CD4-positive, CD25-positive, alpha-beta regulatory T cell (primary cell): ENCODE measurements at regions not wholly inside any gene's neighbourhood (a gene's known extent, or its start where the extent isn't known, plus 50 kb on each side); places are given as distances from the start of the nearest gene placed in this dataset.

Experiments
- ATAC-seq, 2 donors: fragments of 150-1000 bp; cut with Tn5 transposase; one replicate each; pipeline ENCODE4 v1.10.0; 2021; ENCODE audit warnings: low read depth in 2 of 2, moderate number of reproducible peaks in 2 of 2, moderate library complexity in 1 of 2
- DNase-seq, 3 donors: peaks; one replicate each; pipeline versions ENCODE4 v3.0.0 to v3.0.0-alpha.2; 2012 to 2022; ENCODE audit warnings: mixed read lengths in 1 of 3
- H3K27ac ChIP-seq: one replicate; pipeline ENCODE4 v1.7.0; 2013; ENCODE audit warnings: mild to moderate bottlenecking, low read length; ENCODE audit not compliant: insufficient read depth, poor library complexity, severe bottlenecking
- H3K27me3 ChIP-seq: one replicate; pipeline ENCODE4 v1.7.0; 2013; ENCODE audit warnings: low read length; ENCODE audit not compliant: control insufficient read depth, insufficient read depth
- H3K36me3 ChIP-seq: one replicate; pipeline ENCODE4 v1.7.0; 2013; ENCODE audit warnings: mild to moderate bottlenecking, low read length, moderate library complexity; ENCODE audit not compliant: control insufficient read depth, insufficient read depth
- H3K4me1 ChIP-seq: 2 replicates; pipeline ENCODE4 v1.7.0; 2013; ENCODE audit warnings: mild to moderate bottlenecking, low read length; ENCODE audit not compliant: insufficient read depth, control insufficient read depth, poor library complexity, severe bottlenecking
- H3K4me3 ChIP-seq: one replicate; pipeline ENCODE4 v1.7.0; 2013; ENCODE audit warnings: low read depth, mild to moderate bottlenecking, low read length, moderate library complexity
- H3K9me3 ChIP-seq, 2 experiments: 1 replicate in 1 of 2; 2 replicates in 1 of 2; pipeline ENCODE4 v1.7.0; 2013; ENCODE audit warnings: low read length in 2 of 2, mild to moderate bottlenecking in 1 of 2, moderate library complexity in 1 of 2; ENCODE audit not compliant: control insufficient read depth in 2 of 2
- H3K27ac Mint-ChIP-seq, 3 donors: one replicate each; pipeline ENCODE4 v1.8.0; 2020 to 2022; ENCODE audit warnings: mild to moderate bottlenecking in 3 of 3, mixed read lengths in 3 of 3, moderate library complexity in 2 of 3
- H3K27me3 Mint-ChIP-seq: one replicate; pipeline ENCODE4 v1.8.0; 2022; ENCODE audit warnings: mild to moderate bottlenecking, mixed read lengths
- H3K36me3 Mint-ChIP-seq: one replicate; pipeline ENCODE4 v1.8.0; 2020; ENCODE audit warnings: mixed read lengths
- H3K4me1 Mint-ChIP-seq, 4 donors: one replicate each; pipeline ENCODE4 v1.8.0; 2020 to 2022; ENCODE audit warnings: mixed read lengths in 4 of 4, mild to moderate bottlenecking in 1 of 4
- H3K4me3 Mint-ChIP-seq, 4 donors: one replicate each; pipeline ENCODE4 v1.8.0; 2020 to 2022; ENCODE audit warnings: mild to moderate bottlenecking in 4 of 4, mixed read lengths in 4 of 4, moderate library complexity in 3 of 4
- H3K9me3 Mint-ChIP-seq, 7 donors: one replicate each; pipeline ENCODE4 v1.8.0; 2020 to 2022; ENCODE audit warnings: mixed read lengths in 7 of 7, mild to moderate bottlenecking in 3 of 7, moderate library complexity in 2 of 7

GRCh38 chr7:34396437-34397064, 261.5 kb upstream of the NPSR1 start:
- Histone ChIP-seq H3K36me3 (no peaks in the 10 kb centered on the region), H3K9me3 (no peaks in the 10 kb centered on the region), H3K4me3 (no peak overlapping the region), H3K27me3 (no peaks in the 10 kb centered on the region), H3K27ac (no peak overlapping the region), H3K4me1 (no peaks in the 10 kb centered on the region)
- H3K27me3 Mint-ChIP-seq, result no peaks in the 10 kb centered on the region
- no peak overlapping the region for H3K27ac Mint-ChIP-seq
- H3K4me3 Mint-ChIP-seq, result no peak overlapping the region
- no peaks in the 10 kb centered on the region for H3K4me1 Mint-ChIP-seq
- no peak for ATAC-seq
- H3K36me3 Mint-ChIP-seq, result no peaks in the 10 kb centered on the region
- DNase-seq, result no peak
- H3K9me3 Mint-ChIP-seq, result peaks cover 0 to 5% (median 0%) of the 10 kb centered on the region in 7 donors

GRCh38 chr7:34401776-34402175, 256.2 kb upstream of the NPSR1 start:
- Histone ChIP-seq H3K27ac (no peak overlapping the region), H3K9me3 (no peaks in the 10 kb centered on the region), H3K4me3 (no peak overlapping the region), H3K36me3 (no peaks in the 10 kb centered on the region), H3K4me1 (no peaks in the 10 kb centered on the region), H3K27me3 (no peaks in the 10 kb centered on the region)
- no peak overlapping the region for H3K27ac Mint-ChIP-seq
- DNase-seq (no peak), ATAC-seq (no peak)
- peaks cover 0 to 5% (median 2%) of the 10 kb centered on the region in 7 donors for H3K9me3 Mint-ChIP-seq
- no peaks in the 10 kb centered on the region for H3K4me1 Mint-ChIP-seq
- H3K36me3 Mint-ChIP-seq, result no peaks in the 10 kb centered on the region
- H3K4me3 Mint-ChIP-seq, result no peak overlapping the region
- no peaks in the 10 kb centered on the region for H3K27me3 Mint-ChIP-seq

GRCh38 chr7:34406848-34407530, 251.0 kb upstream of the NPSR1 start:
- no peaks in the 10 kb centered on the region for H3K27me3 Mint-ChIP-seq
- H3K4me1 Mint-ChIP-seq, result no peaks in the 10 kb centered on the region
- ATAC-seq (no peak), DNase-seq (no peak)
- H3K36me3 Mint-ChIP-seq, result no peaks in the 10 kb centered on the region
- no peak overlapping the region for H3K4me3 ChIP-seq
- no peaks in the 10 kb centered on the region for H3K27me3 ChIP-seq
- H3K9me3 Mint-ChIP-seq, result peaks cover 0 to 6% (median 0%) of the 10 kb centered on the region in 7 donors
- H3K4me1 ChIP-seq, result no peaks in the 10 kb centered on the region
- no peaks in the 10 kb centered on the region for H3K9me3 ChIP-seq
- no peaks in the 10 kb centered on the region for H3K36me3 ChIP-seq
- H3K4me3 Mint-ChIP-seq, result peak overlapping the region in 1 of 4 donors; percentile 83
- H3K27ac ChIP-seq, result no peak overlapping the region
- no peak overlapping the region for H3K27ac Mint-ChIP-seq

- Histone ChIP-seq H3K27ac (no peak overlapping the region), H3K27me3 (no peaks in the 10 kb centered on the region), H3K9me3 (no peaks in the 10 kb centered on the region), H3K4me3 (no peak overlapping the region), H3K36me3 (no peaks in the 10 kb centered on the region), H3K4me1 (no peaks in the 10 kb centered on the region)
- no peak overlapping the region for H3K4me3 Mint-ChIP-seq
- H3K9me3 Mint-ChIP-seq, result peaks cover 0 to 7% (median 0%) of the 10 kb centered on the region in 7 donors
- H3K27ac Mint-ChIP-seq, result no peak overlapping the region
- no peaks in the 10 kb centered on the region for H3K27me3 Mint-ChIP-seq
- H3K36me3 Mint-ChIP-seq, result no peaks in the 10 kb centered on the region
- DNase-seq, result no peak
- no peak for ATAC-seq
- H3K4me1 Mint-ChIP-seq, result no peaks in the 10 kb centered on the region
Observed at GRCh38 chr7:34407586-34407985, 250.4 kb upstream of the NPSR1 start.

- Mint-ChIP-seq H3K36me3 (no peaks in the 10 kb centered on the region), H3K4me3 (no peak overlapping the region), H3K4me1 (no peaks in the 10 kb centered on the region), H3K9me3 (peaks cover 0 to 4% (median 0%) of the 10 kb centered on the region in 7 donors), H3K27ac (no peak overlapping the region), H3K27me3 (no peaks in the 10 kb centered on the region)
- Histone ChIP-seq H3K4me3 (no peak overlapping the region), H3K27me3 (no peaks in the 10 kb centered on the region), H3K9me3 (no peaks in the 10 kb centered on the region), H3K36me3 (no peaks in the 10 kb centered on the region), H3K4me1 (no peaks in the 10 kb centered on the region), H3K27ac (no peak overlapping the region)
- DNase-seq (no peak), ATAC-seq (no peak)
Observed at GRCh38 chr7:34417781-34418180, 240.2 kb upstream of the NPSR1 start.

GRCh38 chr7:34421526-34421925, 236.5 kb upstream of the NPSR1 start:
- H3K27ac ChIP-seq, result no peak overlapping the region
- no peak overlapping the region for H3K4me3 Mint-ChIP-seq
- H3K4me3 ChIP-seq, result no peak overlapping the region
- H3K27me3 Mint-ChIP-seq, result no peaks in the 10 kb centered on the region
- no peaks in the 10 kb centered on the region for H3K36me3 ChIP-seq
- DNase-seq, result no peak
- no peaks in the 10 kb centered on the region for H3K27me3 ChIP-seq
- H3K4me1 ChIP-seq, result no peaks in the 10 kb centered on the region
- H3K4me1 Mint-ChIP-seq, result no peaks in the 10 kb centered on the region
- no peaks in the 10 kb centered on the region for H3K9me3 ChIP-seq
- peaks cover 0 to 4% (median 0%) of the 10 kb centered on the region in 7 donors for H3K9me3 Mint-ChIP-seq
- ATAC-seq, result no peak
- H3K27ac Mint-ChIP-seq, result no peak overlapping the region
- H3K36me3 Mint-ChIP-seq, result no peaks in the 10 kb centered on the region

- ATAC-seq, result no peak
- H3K4me1 ChIP-seq, result no peaks in the 10 kb centered on the region
- Mint-ChIP-seq H3K4me3 (no peak overlapping the region), H3K27ac (no peak overlapping the region), H3K27me3 (no peaks in the 10 kb centered on the region), H3K4me1 (no peaks in the 10 kb centered on the region), H3K9me3 (peaks cover 0 to 4% (median 0%) of the 10 kb centered on the region in 7 donors), H3K36me3 (no peaks in the 10 kb centered on the region)
- DNase-seq, result no peak
- H3K27me3 ChIP-seq, result no peaks in the 10 kb centered on the region
- H3K9me3 ChIP-seq, result no peaks in the 10 kb centered on the region
- H3K27ac ChIP-seq, result no peak overlapping the region
- H3K36me3 ChIP-seq, result no peaks in the 10 kb centered on the region
- no peak overlapping the region for H3K4me3 ChIP-seq
Observed at GRCh38 chr7:34425194-34425593, 232.8 kb upstream of the NPSR1 start.
